Daoy (cell line): ENCODE measurements at regions not wholly inside any gene's neighbourhood (a gene's known extent, or its start where the extent isn't known, plus 50 kb on each side); places are given as distances from the start of the nearest gene placed in this dataset.

Experiments
- DNase-seq: peaks from one replicate; pipeline ENCODE4 v3.0.0-alpha.2; 2015; ENCODE audit warnings: low read depth

DNA sequence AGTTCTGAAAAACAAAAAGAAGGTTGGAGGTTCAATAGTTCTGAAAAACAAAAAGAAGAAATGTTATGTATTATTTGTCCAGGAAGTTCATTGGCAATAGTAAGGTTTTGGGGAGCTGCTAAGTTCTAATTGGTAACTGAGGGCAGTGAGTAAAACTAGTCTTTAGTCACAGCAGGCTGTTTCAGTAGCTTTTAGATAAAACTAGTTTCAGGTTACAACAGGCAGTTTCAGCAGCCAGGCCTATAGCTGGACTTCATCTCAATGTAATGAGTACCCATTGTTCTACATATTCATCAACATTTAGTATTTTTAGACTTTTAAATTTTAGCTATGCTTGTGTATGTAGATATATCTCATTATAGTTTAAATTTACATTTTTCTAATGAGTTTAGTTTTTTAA is 639.3 kb downstream of the TOX3 start:
- no peak for DNase-seq

DNA sequence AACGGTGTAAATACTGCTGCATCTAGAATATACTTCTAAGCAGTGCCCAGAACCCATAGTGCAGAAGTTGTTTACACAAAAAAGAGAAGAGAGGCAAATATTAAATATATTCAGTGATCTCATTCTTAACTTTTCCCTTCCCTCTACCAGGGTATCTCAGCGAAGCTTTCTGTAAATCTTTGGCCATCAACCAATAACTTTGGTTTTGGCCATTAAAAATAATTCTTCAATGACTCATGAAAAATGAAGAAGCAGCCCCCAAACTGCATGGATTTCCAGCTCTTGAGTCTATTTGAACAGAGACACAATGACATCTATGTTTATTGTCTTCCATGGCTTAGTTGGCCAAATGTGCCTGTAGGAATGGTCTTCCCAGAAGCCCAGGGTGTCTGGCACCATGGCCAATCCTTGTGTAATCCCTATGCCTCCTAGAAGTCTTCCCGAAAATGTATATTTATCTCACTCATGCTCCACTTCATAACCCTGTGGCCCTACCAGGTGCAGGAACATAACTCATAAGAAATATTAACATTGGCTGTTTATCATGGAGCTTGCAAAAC is 646.6 kb downstream of the TOX3 start:
- DNase-seq: no peak

DNA sequence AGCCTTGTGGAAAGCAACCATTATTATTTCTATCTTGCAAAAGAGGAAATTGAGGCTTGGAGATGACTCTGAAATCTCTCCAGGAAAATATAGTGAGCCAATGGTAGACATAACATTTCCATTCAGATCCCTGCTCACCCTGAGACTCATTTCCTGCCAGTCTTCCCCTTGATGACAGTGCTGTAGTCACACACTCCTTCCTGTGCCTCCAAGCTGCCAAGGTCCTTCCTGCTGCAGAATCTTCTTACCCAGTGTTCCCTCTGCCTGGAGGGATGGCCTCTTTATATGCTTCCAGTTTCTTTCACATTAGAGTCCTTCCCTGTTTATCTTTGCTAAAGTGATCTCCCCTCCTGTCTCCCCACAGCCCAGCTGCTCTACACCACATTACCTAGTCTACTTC is 648.1 kb downstream of the TOX3 start:
- no peak for DNase-seq

DNA sequence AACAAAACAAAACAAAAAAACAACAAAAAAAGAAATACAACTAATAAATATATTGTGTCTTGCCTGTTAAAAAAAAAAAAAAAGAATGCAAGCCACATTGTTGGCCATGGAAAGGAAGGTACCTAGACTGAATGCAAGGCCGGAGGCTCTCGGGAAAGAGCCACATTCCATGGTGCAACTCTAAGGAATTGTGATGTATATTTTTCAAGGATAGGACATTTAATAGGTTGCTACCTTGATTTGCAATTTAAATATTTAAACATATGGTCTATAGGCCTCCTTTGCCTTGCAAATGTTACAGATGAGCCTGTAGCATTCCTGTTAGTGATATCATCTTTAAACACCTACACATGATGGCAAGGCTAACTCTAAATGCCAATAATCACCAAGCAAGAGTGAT is 650.9 kb downstream of the TOX3 start:
- no peak for DNase-seq

DNA sequence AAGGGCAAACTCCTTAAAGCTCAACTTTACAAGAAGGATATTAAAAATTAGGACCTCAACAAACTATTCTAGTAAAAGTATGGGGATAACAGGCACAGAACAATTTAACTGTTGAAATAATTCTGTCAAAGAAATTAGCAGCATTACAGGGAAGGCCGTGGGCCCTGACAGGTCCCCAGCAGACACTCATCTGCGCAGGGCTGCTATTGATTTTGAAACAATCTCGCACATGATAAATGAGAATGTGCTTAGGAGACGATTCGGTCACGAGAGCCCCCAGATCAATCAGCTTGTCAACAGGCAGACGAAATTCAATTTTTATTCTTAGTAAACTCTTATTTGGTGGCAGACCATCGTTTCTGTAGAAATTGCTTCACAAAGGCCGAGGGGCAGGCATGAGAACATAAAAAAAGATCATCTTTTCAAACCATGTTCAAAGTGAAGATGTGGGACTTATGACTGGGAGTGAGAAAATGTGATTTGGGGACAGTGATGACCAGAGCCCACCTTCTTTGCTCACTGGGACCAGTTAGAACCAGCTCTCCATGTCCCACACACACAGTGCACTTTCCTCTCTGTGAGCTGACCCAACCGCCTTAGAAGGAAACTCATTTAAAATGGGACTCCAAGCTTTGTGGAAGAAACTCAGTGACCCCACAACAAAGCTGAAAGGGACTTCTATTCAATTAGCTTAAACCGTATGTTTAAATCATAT is 654.5 kb downstream of the TOX3 start:
- no peak for DNase-seq

DNA sequence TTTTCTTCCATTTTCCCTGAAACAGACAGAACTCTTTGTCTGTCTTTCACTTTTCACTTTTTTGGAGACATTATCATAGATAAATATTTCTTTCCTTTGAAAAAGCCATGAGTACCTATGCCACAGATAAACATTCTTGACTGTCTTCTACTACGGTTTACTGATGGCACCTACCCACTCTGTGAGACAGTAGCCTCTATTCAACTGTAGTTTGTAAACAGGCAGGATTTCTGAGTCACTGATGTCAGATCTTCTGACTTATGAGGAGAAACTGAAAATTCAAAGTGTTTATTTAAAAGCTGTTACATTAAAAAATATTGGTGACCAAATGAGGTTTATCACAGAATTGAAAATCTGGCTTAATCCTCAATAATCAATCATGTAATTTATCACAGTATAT is 658.4 kb downstream of the TOX3 start:
- DNase-seq: no peak

DNA sequence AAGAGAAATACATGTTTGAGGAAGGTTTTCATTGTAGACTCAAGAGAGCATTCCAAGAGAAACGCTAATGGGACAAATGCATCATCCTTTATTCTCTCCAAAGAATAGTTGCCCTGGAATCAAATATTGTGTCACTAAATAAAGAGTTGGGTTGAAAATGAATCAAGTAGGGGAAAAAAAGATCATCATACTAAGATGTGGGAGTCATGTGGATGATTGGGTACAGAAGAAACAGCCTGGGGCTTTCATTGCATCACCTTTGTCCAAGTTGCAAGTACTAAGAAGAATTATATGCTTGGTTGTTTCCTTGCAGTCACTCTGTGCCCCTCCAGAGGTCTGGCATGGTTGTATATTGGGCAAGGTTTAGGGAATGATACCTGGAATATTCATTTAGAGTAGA is 658.9 kb downstream of the TOX3 start:
- no peak for DNase-seq

DNA sequence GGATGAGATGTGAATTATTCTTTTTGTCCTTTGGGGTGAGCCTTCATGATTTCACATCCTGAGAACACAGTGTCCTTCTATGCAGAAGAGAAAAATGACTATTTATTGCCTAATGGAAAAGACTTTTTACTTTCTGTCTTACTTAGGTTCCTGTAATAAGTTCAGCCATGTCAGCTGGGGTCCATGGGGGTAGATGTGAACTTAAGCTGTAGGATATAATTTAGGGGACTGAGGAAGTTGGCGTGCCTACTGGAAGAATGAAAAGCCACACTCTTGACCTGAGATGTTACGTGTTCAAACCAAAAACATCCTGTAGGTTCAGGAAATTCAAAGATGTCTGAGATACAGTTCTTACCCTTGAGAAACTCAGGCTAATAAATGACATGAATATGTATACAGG is 660.5 kb downstream of the TOX3 start:
- no peak for DNase-seq

DNA sequence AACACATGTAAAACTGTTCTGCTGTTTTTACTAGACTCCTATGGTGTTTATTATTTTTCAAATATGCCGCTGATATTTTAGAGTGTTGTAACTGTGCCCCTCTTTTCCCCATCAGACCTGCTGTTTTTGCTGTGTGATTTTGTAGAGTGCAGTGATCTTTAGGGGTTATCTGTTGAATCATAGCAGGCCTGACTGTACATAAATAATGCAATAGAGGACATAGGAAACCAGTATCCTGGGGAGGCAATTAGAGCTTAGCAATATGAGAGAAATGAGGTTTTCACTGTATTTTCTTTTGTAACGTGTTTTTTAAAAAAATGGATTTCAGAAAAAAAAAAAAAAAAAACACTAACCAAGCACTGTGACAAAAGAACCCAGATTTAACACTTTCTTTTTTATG is 662.2 kb downstream of the TOX3 start:
- no peak for DNase-seq

DNA sequence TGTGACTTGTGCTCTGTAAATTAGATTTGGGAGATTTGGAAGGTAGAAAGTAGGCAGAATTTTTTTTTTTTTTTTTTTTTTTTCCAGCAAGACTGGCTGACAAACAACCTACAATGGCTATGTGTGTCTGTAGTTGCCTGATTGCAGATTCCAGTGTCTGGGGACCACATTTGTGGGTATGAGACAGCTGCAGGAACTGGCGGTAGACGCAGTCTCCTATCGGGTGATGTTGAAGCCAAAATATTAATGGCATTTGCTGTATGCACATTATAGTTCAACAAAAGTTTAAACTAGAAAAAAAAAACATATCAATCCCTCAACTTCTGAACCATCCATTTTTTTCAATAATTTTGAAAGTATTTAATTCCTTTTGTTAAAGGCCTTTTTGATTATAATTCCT is 665.2 kb downstream of the TOX3 start:
- DNase-seq: no peak

DNA sequence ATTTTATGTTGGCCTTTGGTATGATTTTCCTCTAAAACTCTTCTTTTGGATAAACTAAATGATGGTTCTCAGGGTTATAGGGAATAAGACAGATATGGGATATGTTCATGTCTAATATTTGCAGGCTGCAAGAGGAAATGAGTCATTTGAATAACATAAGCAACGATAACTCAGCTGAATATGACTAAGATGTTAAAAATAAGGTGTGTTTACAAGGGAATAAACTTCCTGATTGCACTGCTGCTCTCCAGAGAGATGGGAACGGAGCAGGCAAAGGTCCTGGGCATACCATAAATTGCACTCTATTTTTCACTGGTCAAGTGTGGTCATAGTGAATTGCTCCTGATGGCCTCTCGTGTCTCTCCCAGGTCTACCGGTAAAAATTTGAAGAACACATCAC is 666.2 kb downstream of the TOX3 start:
- DNase-seq: no peak

DNA sequence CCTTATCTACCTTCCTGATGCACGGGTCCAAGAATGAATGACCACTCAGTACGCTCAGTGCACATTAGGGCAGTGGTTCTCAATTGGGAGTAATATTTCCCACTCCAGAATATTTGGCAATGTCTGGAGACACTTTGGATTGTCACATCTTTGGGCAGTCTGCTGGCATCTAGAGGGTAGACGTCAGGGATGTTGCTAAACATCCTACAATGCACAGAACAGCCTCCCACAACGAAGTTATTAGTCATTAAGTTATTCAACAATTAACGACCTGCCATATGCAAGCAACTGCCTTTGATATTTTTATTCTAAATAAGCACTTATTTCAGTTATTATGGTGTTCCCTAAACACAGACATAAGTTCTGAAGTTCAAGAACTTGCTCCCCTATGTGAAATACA is 669.3 kb downstream of the TOX3 start:
- no peak for DNase-seq

DNA sequence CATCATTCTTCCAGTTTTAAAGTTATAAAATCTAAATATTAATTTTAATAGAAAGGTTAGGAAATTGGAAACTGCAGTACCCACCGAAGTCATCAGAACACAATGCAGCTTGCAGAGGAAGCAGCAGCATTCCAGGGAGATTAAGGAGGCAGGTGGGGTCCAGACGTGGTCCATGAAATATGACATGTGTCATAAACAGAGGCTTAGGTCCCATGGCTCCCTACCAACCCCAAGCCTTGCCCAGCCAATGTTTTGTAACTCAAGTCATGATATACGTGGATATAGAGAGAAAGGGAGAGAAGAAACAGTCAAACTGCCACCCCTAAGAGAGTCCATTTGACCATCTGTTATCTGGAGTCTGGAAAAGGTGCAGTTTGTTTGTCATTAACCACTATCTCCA is 670.0 kb downstream of the TOX3 start:
- no peak for DNase-seq

DNA sequence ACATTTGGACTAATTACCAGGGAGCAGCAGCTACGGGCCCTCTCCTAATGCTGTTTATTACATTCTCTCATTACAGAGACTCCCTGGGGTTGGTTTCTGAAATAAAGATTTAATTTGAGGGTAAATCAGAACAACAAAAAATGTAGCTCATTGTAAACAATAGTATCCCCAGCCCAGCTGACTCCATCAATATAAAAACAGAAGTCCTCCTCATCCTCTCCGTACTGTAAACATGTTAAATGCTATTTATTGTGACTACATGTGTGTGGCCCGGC is 670.4 kb downstream of the TOX3 start:
- no peak for DNase-seq

DNA sequence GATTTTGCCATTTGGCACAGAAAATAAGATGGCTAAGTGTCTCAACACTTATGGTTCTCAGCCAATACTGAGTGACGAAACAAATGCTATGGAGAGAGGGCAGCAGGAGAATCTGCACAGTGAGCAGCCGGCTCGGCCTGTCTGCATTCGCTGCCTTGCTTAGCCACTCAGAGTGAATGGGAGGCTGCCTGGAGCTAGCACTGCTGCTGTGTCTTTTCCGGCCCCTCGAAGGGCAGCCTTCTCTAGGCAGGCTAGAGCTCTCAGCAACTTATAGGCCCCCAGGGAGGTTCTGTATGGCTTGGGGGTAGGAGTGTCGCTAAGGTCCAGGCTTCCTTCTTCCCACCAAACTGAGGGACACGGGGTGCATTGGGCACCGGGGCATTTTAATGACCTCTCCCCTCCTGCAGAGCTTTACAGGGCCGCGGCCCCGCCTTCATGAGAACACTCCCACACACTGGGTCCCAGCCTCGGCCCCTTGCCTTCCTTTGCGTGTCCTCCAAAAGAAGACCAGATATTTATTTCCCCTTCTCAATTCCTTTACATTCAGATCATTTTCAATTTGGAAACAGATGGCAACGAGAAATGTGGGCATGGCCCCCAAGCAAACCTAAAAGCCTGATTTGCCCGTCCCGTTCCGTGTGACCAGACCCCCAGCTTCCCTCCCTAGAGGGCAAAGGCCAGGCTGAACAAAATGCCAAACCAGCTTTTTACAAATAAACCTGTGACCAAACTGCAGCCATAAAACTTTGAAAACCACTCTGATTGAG is 670.9 kb downstream of the TOX3 start:
- DNase-seq: no peak

DNA sequence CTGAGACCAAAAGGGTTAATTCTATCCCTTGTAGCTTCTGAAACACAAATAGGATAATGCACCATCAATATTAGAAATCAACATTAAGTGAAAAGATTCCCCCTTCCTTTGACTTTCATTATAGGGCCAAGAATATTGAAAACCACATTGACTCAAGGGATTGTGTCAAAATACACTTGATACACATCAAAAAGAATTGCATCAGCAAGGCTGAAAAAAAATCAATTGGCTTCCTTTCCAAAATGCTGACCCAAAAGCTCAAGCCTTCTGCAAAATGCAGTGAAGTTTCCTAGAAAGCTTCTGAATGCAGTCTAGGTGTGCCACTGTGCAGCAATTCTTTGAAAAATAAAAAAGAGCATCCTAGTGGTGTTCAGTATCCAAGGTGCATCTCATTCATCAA is 674.4 kb downstream of the TOX3 start:
- no peak for DNase-seq

DNA sequence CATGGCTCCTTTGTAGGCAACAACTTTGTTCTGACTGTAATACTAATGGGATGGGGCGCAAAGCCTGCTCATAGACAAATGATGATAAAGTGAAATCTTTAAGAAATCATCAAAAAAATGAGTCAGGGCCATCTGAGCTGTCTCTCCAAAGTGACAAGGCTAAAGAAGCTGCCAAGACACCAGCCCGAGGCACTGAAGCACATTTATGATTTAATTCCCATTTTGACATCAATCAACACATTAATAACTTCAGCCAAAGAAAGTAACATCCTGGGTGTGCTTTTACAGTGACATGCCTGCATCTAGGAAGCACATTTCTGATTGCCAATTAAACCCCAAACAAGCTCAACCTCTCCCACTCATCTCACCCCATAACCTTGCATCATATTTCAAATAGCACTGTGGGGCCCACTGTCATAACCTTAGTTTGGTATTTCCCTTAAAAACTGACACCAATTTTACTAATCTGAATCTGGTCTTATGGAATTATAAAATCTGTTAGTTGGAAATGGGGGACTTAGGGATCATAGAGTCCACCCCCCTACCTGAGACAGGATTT is 676.6 kb downstream of the TOX3 start:
- DNase-seq: no peak

DNA sequence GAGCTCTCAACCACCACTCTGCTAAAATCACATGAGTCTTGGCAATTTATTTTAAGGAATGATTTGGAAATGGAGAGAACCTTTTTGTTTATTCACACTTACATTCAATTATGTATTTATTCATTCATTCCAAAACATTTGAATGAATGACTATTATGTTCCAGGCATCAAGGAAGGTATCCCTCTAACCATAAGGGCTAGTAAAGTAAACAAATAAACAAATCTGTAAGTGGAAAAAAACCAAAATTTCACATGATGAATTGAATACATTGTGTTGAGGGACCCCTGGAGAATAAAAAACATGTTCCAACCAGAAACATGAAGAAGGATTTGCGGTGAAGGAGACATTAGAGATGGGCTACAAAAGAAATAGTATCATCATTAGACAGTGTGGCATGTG is 677.8 kb downstream of the TOX3 start:
- DNase-seq: no peak

DNA sequence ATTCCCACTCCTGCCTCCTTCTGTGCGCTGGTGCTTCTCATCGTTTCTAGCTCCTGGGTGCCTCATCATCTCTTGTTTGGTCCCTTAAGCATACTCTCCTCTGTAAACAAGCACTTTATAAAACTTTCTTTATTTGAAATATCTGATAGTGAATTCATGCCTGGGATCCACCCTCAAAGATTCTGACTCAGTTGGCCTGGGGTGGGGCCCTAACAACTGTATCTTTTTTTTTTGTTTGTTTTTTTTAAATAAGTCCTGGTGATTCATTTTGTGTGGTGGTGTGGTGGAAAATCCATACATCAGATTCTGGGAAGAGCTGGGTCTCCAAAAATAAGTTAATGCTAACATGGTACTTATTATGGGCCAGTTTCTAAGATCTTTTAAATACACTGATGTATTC is 678.3 kb downstream of the TOX3 start:
- DNase-seq: no peak

DNA sequence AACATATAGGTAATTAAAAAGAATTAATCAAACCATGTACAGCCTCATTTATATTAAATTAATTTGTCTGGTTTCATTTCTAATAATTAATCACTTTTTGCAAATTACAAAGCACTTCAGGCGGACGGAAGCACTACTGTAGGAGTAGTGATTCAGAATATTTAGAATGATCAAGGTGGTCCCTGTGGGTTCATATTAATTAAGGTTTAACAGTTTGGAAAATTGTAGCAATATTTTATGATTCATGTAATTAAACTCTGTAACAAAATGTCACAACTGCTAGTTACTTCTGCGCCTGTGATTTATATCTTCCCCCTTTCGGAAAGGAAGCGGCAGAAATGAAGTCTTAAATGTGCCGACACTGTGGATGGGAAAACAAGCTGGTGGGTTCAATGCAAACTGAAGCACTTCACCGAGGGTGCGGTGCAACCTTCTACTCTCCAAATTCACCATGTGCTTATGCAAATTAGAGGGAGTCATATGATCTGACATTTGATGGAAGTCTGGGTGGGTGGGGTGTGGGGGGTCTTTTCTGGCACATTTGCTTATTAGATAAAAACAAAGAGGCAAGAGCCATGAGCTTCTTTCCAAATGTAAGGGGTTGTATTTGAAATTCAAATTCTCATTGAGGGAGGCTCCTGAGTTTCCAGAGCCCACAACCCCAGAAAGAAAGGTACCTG is 679.4 kb downstream of the TOX3 start:
- no peak for DNase-seq

DNA sequence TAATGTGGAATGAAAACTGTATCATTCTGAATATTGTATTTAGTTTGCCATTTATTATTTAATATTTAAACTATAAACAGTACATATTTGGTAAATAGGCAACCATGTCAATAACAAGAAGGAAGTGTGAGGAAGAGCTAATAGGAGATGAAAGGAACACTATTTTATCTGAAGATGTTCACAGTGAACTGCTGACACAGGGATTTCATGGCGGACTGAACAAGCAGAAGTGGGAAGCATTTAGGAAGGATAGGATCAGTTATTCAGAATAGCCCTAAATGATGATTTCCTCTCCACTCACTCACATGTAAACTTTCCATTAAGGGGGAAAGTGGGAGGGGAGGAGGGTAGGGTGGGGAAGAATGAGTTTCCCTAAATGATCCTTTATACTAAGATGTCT is 682.4 kb downstream of the TOX3 start:
- DNase-seq: no peak

DNA sequence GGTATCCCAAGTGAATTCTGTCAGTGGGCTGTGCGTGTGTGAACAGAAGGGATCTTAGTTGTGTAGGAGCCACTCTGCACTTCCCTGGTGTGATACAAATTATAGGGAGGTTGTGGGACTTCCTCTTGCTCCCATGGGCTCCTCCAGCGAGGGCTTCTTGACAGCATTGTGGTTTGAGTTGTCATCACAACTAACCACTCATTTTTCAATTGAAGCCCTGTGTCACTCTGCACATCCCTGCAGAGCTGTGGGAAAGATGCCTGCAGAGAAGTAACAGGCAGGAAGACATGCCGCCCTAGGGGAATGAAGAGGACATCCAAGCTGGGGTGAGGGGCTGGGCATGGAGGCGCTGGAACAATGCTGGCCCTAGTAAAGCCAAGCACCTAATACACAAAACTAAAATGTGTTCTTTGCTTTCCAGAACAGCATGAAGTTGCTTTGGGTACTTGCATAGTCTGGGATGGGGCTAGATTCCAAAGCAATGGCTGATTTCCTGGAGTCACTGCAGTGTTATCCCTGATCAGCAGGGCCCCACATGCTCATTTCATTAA is 692.5 kb downstream of the TOX3 start:
- DNase-seq: no peak

DNA sequence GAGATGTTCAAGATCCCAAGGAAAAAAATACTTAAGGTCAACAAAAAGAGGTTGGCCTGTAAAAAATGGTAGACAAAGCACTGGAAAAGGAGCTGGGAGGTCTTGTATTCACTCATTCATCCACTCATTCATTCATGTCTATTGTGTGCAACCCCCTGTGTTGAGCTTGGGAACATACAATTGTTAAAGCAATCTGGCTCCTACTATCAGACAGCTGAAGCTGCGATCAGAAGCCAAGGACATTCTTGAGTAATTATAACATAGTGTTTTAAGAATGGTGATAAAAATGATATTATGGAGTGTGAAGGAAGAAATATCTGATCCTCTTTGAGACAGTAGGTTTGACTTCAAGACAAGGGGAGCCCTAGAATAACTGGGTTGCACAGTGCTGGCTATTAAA is 693.4 kb downstream of the TOX3 start:
- DNase-seq: no peak
